ENCODE measurements at regions not wholly inside any gene's neighbourhood (a gene's known extent, or its start where the extent isn't known, plus 50 kb on each side); places are given as distances from the start of the nearest gene placed in this dataset.

GRCh38 chr3:106331636-106332035, 462.8 kb upstream of the CBLB start:
- no peak overlapping the region for H3K27ac ChIP-seq (ENCODE audit: low read depth, low read length)
- H3K27me3 ChIP-seq (ENCODE audit: control insufficient read depth, insufficient read depth, low read length) = no peaks in the 10 kb centered on the region
- TF ChIP-seq CTCF (IDR thresholded peaks at IDR 0.05; ENCODE audit: low read depth, low read length) = no peak
- ChIA-PET CTCF (no interaction called here), POLR2A (no interaction called here)
- no peaks in the 10 kb centered on the region for H3K9me3 ChIP-seq (ENCODE audit: control insufficient read depth, insufficient read depth, low read length)
- no peak overlapping the region for H3K4me3 ChIP-seq (ENCODE audit: low read depth, low read length)
- no peak for DNase-seq (ENCODE audit: low read depth, low spot score)

- no peak for TF ChIP-seq CTCF (IDR thresholded peaks at IDR 0.05; ENCODE audit: low read depth, low read length)
- H3K27me3 ChIP-seq (ENCODE audit: control insufficient read depth, insufficient read depth, low read length) = no peaks in the 10 kb centered on the region
- H3K27ac ChIP-seq (ENCODE audit: low read depth, low read length) = no peak overlapping the region
- H3K4me3 ChIP-seq (ENCODE audit: low read depth, low read length) = no peak overlapping the region
- ChIA-PET POLR2A (no interaction called here), CTCF (no interaction called here)
- no peaks in the 10 kb centered on the region for H3K9me3 ChIP-seq (ENCODE audit: control insufficient read depth, insufficient read depth, low read length)
- DNase-seq (ENCODE audit: low read depth, low spot score) = no peak
Measured at GRCh38 chr3:106332129-106332528, 463.3 kb upstream of the CBLB start.

- DNase-seq (ENCODE audit: low read depth, low spot score) = no peak
- Histone ChIP-seq H3K27ac (ENCODE audit: low read depth, low read length) (no peak overlapping the region), H3K4me3 (ENCODE audit: low read depth, low read length) (no peak overlapping the region), H3K27me3 (ENCODE audit: control insufficient read depth, insufficient read depth, low read length) (no peaks in the 10 kb centered on the region), H3K9me3 (ENCODE audit: control insufficient read depth, insufficient read depth, low read length) (no peaks in the 10 kb centered on the region)
- ChIA-PET POLR2A (no interaction called here), CTCF (no interaction called here)
- no peak for TF ChIP-seq CTCF (IDR thresholded peaks at IDR 0.05; ENCODE audit: low read depth, low read length)
Measured at GRCh38 chr3:106332884-106333283, 464.1 kb upstream of the CBLB start.

- DNase-seq (ENCODE audit: low read depth, low spot score) = peak; percentile 26
- no peak overlapping the region for H3K4me3 ChIP-seq (ENCODE audit: low read depth, low read length)
- CTCF ChIA-PET = no interaction called here
- no peaks in the 10 kb centered on the region for H3K9me3 ChIP-seq (ENCODE audit: control insufficient read depth, insufficient read depth, low read length)
- no peak overlapping the region for H3K27ac ChIP-seq (ENCODE audit: low read depth, low read length)
- POLR2A ChIA-PET = no interaction called here
- H3K27me3 ChIP-seq (ENCODE audit: control insufficient read depth, insufficient read depth, low read length) = no peaks in the 10 kb centered on the region
- no peak for TF ChIP-seq CTCF (IDR thresholded peaks at IDR 0.05; ENCODE audit: low read depth, low read length)
Measured at GRCh38 chr3:106333911-106334618, 465.3 kb upstream of the CBLB start.

GRCh38 chr3:106336619-106337018, 467.8 kb upstream of the CBLB start:
- Histone ChIP-seq H3K9me3 (ENCODE audit: control insufficient read depth, insufficient read depth, low read length) (no peaks in the 10 kb centered on the region), H3K27ac (ENCODE audit: low read depth, low read length) (no peak overlapping the region), H3K4me3 (ENCODE audit: low read depth, low read length) (no peak overlapping the region), H3K27me3 (ENCODE audit: control insufficient read depth, insufficient read depth, low read length) (no peaks in the 10 kb centered on the region)
- no peak for DNase-seq (ENCODE audit: low read depth, low spot score)
- CTCF ChIA-PET = no interaction called here
- POLR2A ChIA-PET = no interaction called here
- TF ChIP-seq CTCF (IDR thresholded peaks at IDR 0.05; ENCODE audit: low read depth, low read length) = no peak
